PC-3 (cell line): ENCODE measurements at regions not wholly inside any gene's neighbourhood (a gene's known extent, or its start where the extent isn't known, plus 50 kb on each side); places are given as distances from the start of the nearest gene placed in this dataset.

Experiments used
- ATAC-seq: fragments of 200-7000 bp; cut with Tn5 transposase; 2 replicates; pipeline ENCODE4 v1.9.1; 2020; ENCODE audit warnings: mild to moderate bottlenecking, moderate library complexity
- BruUV-seq: library from RNA; stranded (reverse); fragments of 400-500 nt; replicated peaks from 2 replicates; lab custom pipeline; 2021; lab: Mats Ljungman, UMichigan
- CTCF ChIA-PET: fragments of 300-600 bp; sonication (Branson Sonifier 250); formaldehyde crosslinking; loops from one replicate; lab custom pipeline; 2022; ENCODE audit warnings: antibody characterized with exemption; lab: Charles Lee
- POLR2A ChIA-PET: fragments of 300-600 bp; sonication (Branson Sonifier 250); formaldehyde crosslinking; loops from one replicate; lab custom pipeline; 2022; ENCODE audit warnings: antibody characterized with exemption; ENCODE audit not compliant: unreplicated experiment; lab: Charles Lee
- DNase-seq: peaks from one replicate; pipeline ENCODE4 v3.0.0-alpha.2; 2015
- H2AFZ ChIP-seq: fragments of 300-600 bp; sonication (generic); 2 replicates; pipeline ENCODE4 v1.6.0; 2016; ENCODE audit warnings: antibody characterized with exemption, low read length
- H3F3A ChIP-seq: fragments of 300-600 bp; sonication (generic); one replicate; pipeline ENCODE4 v1.6.0; 2017; ENCODE audit warnings: antibody characterized with exemption, low read length, control low read depth, mild to moderate bottlenecking; ENCODE audit not compliant: unreplicated experiment
- H3K27ac ChIP-seq: fragments of 300-600 bp; sonication (generic); 2 replicates; pipeline ENCODE4 v1.5.1; 2016; ENCODE audit warnings: mild to moderate bottlenecking, low read length
- H3K27me3 ChIP-seq: fragments of 300-600 bp; sonication (generic); 2 replicates; pipeline ENCODE4 v1.6.1; 2016; ENCODE audit warnings: low read length, mixed read lengths
- H3K36me3 ChIP-seq: fragments of 300-600 bp; sonication (generic); 2 replicates; pipeline ENCODE4 v1.6.1; 2016; ENCODE audit warnings: low read depth, mixed run types, low read length, mixed read lengths
- H3K4me1 ChIP-seq: fragments of 300-600 bp; sonication (generic); 2 replicates; pipeline ENCODE4 v1.5.1; 2016; ENCODE audit warnings: low read length; ENCODE audit not compliant: insufficient read depth
- H3K4me2 ChIP-seq: fragments of 300-600 bp; sonication (generic); 2 replicates; pipeline ENCODE4 v1.6.0; 2016; ENCODE audit warnings: low read length
- H3K4me3 ChIP-seq: fragments of 300-600 bp; sonication (generic); 2 replicates; pipeline ENCODE4 v1.5.1; 2016; ENCODE audit warnings: mild to moderate bottlenecking, low read length, mixed read lengths
- H3K79me2 ChIP-seq: fragments of 300-600 bp; sonication (generic); 2 replicates; pipeline ENCODE4 v1.6.1; 2017; ENCODE audit warnings: low read length, mixed read lengths
- H3K9ac ChIP-seq: fragments of 300-600 bp; sonication (generic); 2 replicates; pipeline ENCODE4 v1.6.0; 2016; ENCODE audit warnings: mild to moderate bottlenecking, low read length
- H3K9me2 ChIP-seq: fragments of 300-600 bp; sonication (generic); replicated peaks from 2 replicates; pipeline ENCODE4 v1.6.1; 2016; ENCODE audit warnings: mixed run types, low read length, mixed read lengths
- H3K9me3 ChIP-seq: fragments of 300-600 bp; sonication (generic); 2 replicates; pipeline ENCODE4 v1.6.1; 2016; ENCODE audit warnings: low read length, mixed read lengths
- H4K20me1 ChIP-seq: fragments of 300-600 bp; sonication (generic); 2 replicates; pipeline ENCODE4 v1.6.1; 2016; ENCODE audit warnings: low read length, mixed read lengths
- CTCF ChIP-seq: fragments of 300-600 bp; sonication (generic); conservative IDR thresholded peaks from 2 replicates; pipeline ENCODE4 v1.5.1; 2017; ENCODE audit warnings: antibody characterized with exemption, low read depth, mild to moderate bottlenecking, low read length
- EZH2 ChIP-seq: fragments of 300-600 bp; sonication (generic); IDR thresholded peaks from one replicate; pipeline ENCODE4 v1.6.1; 2017; ENCODE audit warnings: antibody characterized with exemption, mild to moderate bottlenecking, low read length; ENCODE audit not compliant: unreplicated experiment
- EZH2phosphoT487 ChIP-seq: fragments of 300-600 bp; sonication (generic); IDR thresholded peaks from 2 replicates; pipeline ENCODE4 v1.6.1; 2018; ENCODE audit warnings: mild to moderate bottlenecking, antibody characterized with exemption, low read length, borderline replicate concordance
- intact Hi-C: fragments of 100-400 bp; cut with micrococcal nuclease; formaldehyde crosslinking; loops from 2 replicates; pipeline ENCODE4 v1.9.0; 2023

- POLR2A ChIA-PET, result no interaction called here
- H3K27me3 ChIP-seq, result no peaks in the 10 kb centered on the region
- H3K9me2 ChIP-seq, result no peaks in the 10 kb centered on the region
- no peaks in the 10 kb centered on the region for H3K9me3 ChIP-seq
- ATAC-seq, result no peak
- H3K4me2 ChIP-seq, result no peak overlapping the region
- BruUV-seq, result no TSS peak
- peaks cover 4% of the 10 kb centered on the region; the same call in 1 of the 2 replicates for H3K4me1 ChIP-seq
- CTCF ChIA-PET, result no interaction called here
- H4K20me1 ChIP-seq, result no peaks in the 10 kb centered on the region
- no peaks in the 10 kb centered on the region for H3F3A ChIP-seq
- no peak overlapping the region for H2AFZ ChIP-seq
- H3K36me3 ChIP-seq, result no peaks in the 10 kb centered on the region
- intact Hi-C loops, result no loop called here
- DNase-seq, result no peak
- H3K4me3 ChIP-seq, result no peak overlapping the region
- TF ChIP-seq EZH2phosphoT487, result no peak
- TF ChIP-seq EZH2, result no peak
- no peak for TF ChIP-seq CTCF
- no peak overlapping the region for H3K9ac ChIP-seq
- H3K79me2 ChIP-seq, result no peaks in the 10 kb centered on the region
- H3K27ac ChIP-seq, result no peak overlapping the region
Measured at GRCh38 chr21:35905963-35906345, 154.4 kb downstream of the SETD4 start.

GRCh38 chr21:35905096-35905962, 155.0 kb downstream of the SETD4 start:
- H3K27me3 ChIP-seq, result no peaks in the 10 kb centered on the region
- BruUV-seq, result no TSS peak
- intact Hi-C loops, result no loop called here
- H3K4me2 ChIP-seq, result no peak overlapping the region
- TF ChIP-seq CTCF (no peak), EZH2 (no peak), EZH2phosphoT487 (no peak)
- ChIA-PET POLR2A (no interaction called here), CTCF (no interaction called here)
- no peak overlapping the region for H3K4me3 ChIP-seq
- H3K9me3 ChIP-seq, result no peaks in the 10 kb centered on the region
- DNase-seq, result no peak
- no peak overlapping the region for H3K27ac ChIP-seq
- no peaks in the 10 kb centered on the region for H4K20me1 ChIP-seq
- no peak for ATAC-seq
- H3K36me3 ChIP-seq, result no peaks in the 10 kb centered on the region
- H3K9me2 ChIP-seq, result no peaks in the 10 kb centered on the region
- peaks cover 4% of the 10 kb centered on the region; the same call in 1 of the 2 replicates for H3K4me1 ChIP-seq
- H3F3A ChIP-seq, result no peaks in the 10 kb centered on the region
- no peak overlapping the region for H2AFZ ChIP-seq
- no peaks in the 10 kb centered on the region for H3K79me2 ChIP-seq
- no peak overlapping the region for H3K9ac ChIP-seq

GRCh38 chr21:35900539-35900938, 159.8 kb downstream of the SETD4 start:
- H4K20me1 ChIP-seq, result no peaks in the 10 kb centered on the region
- no peaks in the 10 kb centered on the region for H3K79me2 ChIP-seq
- no peak overlapping the region for H3K4me3 ChIP-seq
- no peak overlapping the region for H2AFZ ChIP-seq
- TF ChIP-seq EZH2phosphoT487 (no peak), CTCF (no peak), EZH2 (no peak)
- no peaks in the 10 kb centered on the region for H3K9me2 ChIP-seq
- no peaks in the 10 kb centered on the region for H3K4me1 ChIP-seq
- H3K9ac ChIP-seq, result no peak overlapping the region
- no peaks in the 10 kb centered on the region for H3K36me3 ChIP-seq
- H3K9me3 ChIP-seq, result no peaks in the 10 kb centered on the region
- no TSS peak for BruUV-seq
- DNase-seq (no peak), ATAC-seq (no peak)
- intact Hi-C loops, result no loop called here
- H3F3A ChIP-seq, result no peaks in the 10 kb centered on the region
- no peak overlapping the region for H3K27ac ChIP-seq
- no peaks in the 10 kb centered on the region for H3K27me3 ChIP-seq
- CTCF ChIA-PET, result interaction anchor here (0.6 kb wide), 1 partner anchor 33 kb away, joined by 4 read pairs; no protein-coding TSS in a partner anchor
- H3K4me2 ChIP-seq, result no peak overlapping the region
- POLR2A ChIA-PET, result no interaction called here
